ENCODE measurements at regions not wholly inside any gene's neighbourhood (a gene's known extent, or its start where the extent isn't known, plus 50 kb on each side); places are given as distances from the start of the nearest gene placed in this dataset.

GRCh38 chr5:30039379-30039778 lies 1154.1 kb upstream of the CDH6 start:
- Histone ChIP-seq H3K9ac (ENCODE audit: insufficient read depth, low read length) (no peak overlapping the region), H3K79me2 (ENCODE audit: control insufficient read depth, insufficient read depth, low read length) (no peaks in the 10 kb centered on the region), H4K20me1 (ENCODE audit: control insufficient read depth, extremely low read depth, insufficient read depth, low read length) (no peaks in the 10 kb centered on the region), H3K36me3 (ENCODE audit: control insufficient read depth, insufficient read depth, low read length) (no peaks in the 10 kb centered on the region), H3K27ac (ENCODE audit: insufficient read depth, low read length) (no peak overlapping the region), H3K9me3 (ENCODE audit: control insufficient read depth, insufficient read depth, low read depth, low read length) (no peaks in the 10 kb centered on the region), H3K4me3 (replicated peaks in 1 of 4; ENCODE audit: control extremely low read depth in 1 of 4, insufficient read depth in 1 of 4, low read depth in 3 of 4, low read length in 4 of 4) (no peak overlapping the region), H3K4me2 (ENCODE audit: extremely low read depth, insufficient read depth, low read length) (no peak overlapping the region), H3K27me3 (ENCODE audit: control insufficient read depth, insufficient read depth, low read length) (no peaks in the 10 kb centered on the region), H3K4me1 (ENCODE audit: control insufficient read depth, extremely low read depth, insufficient read depth, low read length) (no peaks in the 10 kb centered on the region), H2AFZ (ENCODE audit: low read length) (no peak overlapping the region)
- TF ChIP-seq EZH2 (IDR thresholded peaks at IDR 0.05; ENCODE audit: low read length, missing control alignments) (no peak), CTCF (conservative IDR thresholded peaks at IDR 0.05 in 1 of 2, IDR thresholded peaks at IDR 0.05 in 1 of 2; ENCODE audit: low read depth in 1 of 2, low read length in 2 of 2) (no peak)
- no peak for DNase-seq (ENCODE audit: low read depth in 2 of 2)

- H2AFZ ChIP-seq (ENCODE audit: low read length): no peak overlapping the region
- H3K4me3 ChIP-seq (replicated peaks in 1 of 4; ENCODE audit: control extremely low read depth in 1 of 4, insufficient read depth in 1 of 4, low read depth in 3 of 4, low read length in 4 of 4): no peak overlapping the region
- no peaks in the 10 kb centered on the region for H3K27me3 ChIP-seq (ENCODE audit: control insufficient read depth, insufficient read depth, low read length)
- no peaks in the 10 kb centered on the region for H3K36me3 ChIP-seq (ENCODE audit: control insufficient read depth, insufficient read depth, low read length)
- no peaks in the 10 kb centered on the region for H4K20me1 ChIP-seq (ENCODE audit: control insufficient read depth, extremely low read depth, insufficient read depth, low read length)
- no peaks in the 10 kb centered on the region for H3K9me3 ChIP-seq (ENCODE audit: control insufficient read depth, insufficient read depth, low read depth, low read length)
- no peaks in the 10 kb centered on the region for H3K4me1 ChIP-seq (ENCODE audit: control insufficient read depth, extremely low read depth, insufficient read depth, low read length)
- no peak for DNase-seq (ENCODE audit: low read depth in 2 of 2)
- H3K79me2 ChIP-seq (ENCODE audit: control insufficient read depth, insufficient read depth, low read length): no peaks in the 10 kb centered on the region
- no peak overlapping the region for H3K27ac ChIP-seq (ENCODE audit: insufficient read depth, low read length)
- TF ChIP-seq CTCF (conservative IDR thresholded peaks at IDR 0.05 in 1 of 2, IDR thresholded peaks at IDR 0.05 in 1 of 2; ENCODE audit: low read depth in 1 of 2, low read length in 2 of 2) (no peak), EZH2 (IDR thresholded peaks at IDR 0.05; ENCODE audit: low read length, missing control alignments) (no peak)
- H3K9ac ChIP-seq (ENCODE audit: insufficient read depth, low read length): no peak overlapping the region
- no peak overlapping the region for H3K4me2 ChIP-seq (ENCODE audit: extremely low read depth, insufficient read depth, low read length)
Observed at GRCh38 chr5:30034870-30035269, 1158.6 kb upstream of the CDH6 start.

- no peak overlapping the region for H3K9ac ChIP-seq (ENCODE audit: insufficient read depth, low read length)
- no peak overlapping the region for H3K4me2 ChIP-seq (ENCODE audit: extremely low read depth, insufficient read depth, low read length)
- H3K4me3 ChIP-seq (replicated peaks in 1 of 4; ENCODE audit: control extremely low read depth in 1 of 4, insufficient read depth in 1 of 4, low read depth in 3 of 4, low read length in 4 of 4): no peak overlapping the region
- no peak overlapping the region for H2AFZ ChIP-seq (ENCODE audit: low read length)
- TF ChIP-seq CTCF (conservative IDR thresholded peaks at IDR 0.05 in 1 of 2, IDR thresholded peaks at IDR 0.05 in 1 of 2; ENCODE audit: low read depth in 1 of 2, low read length in 2 of 2): no peak
- TF ChIP-seq EZH2 (IDR thresholded peaks at IDR 0.05; ENCODE audit: low read length, missing control alignments): no peak
- H4K20me1 ChIP-seq (ENCODE audit: control insufficient read depth, extremely low read depth, insufficient read depth, low read length): no peaks in the 10 kb centered on the region
- H3K9me3 ChIP-seq (ENCODE audit: control insufficient read depth, insufficient read depth, low read depth, low read length): no peaks in the 10 kb centered on the region
- H3K27ac ChIP-seq (ENCODE audit: insufficient read depth, low read length): no peak overlapping the region
- no peaks in the 10 kb centered on the region for H3K79me2 ChIP-seq (ENCODE audit: control insufficient read depth, insufficient read depth, low read length)
- DNase-seq (ENCODE audit: low read depth in 2 of 2): no peak
- no peaks in the 10 kb centered on the region for H3K4me1 ChIP-seq (ENCODE audit: control insufficient read depth, extremely low read depth, insufficient read depth, low read length)
- H3K27me3 ChIP-seq (ENCODE audit: control insufficient read depth, insufficient read depth, low read length): no peaks in the 10 kb centered on the region
- H3K36me3 ChIP-seq (ENCODE audit: control insufficient read depth, insufficient read depth, low read length): no peaks in the 10 kb centered on the region
Observed at GRCh38 chr5:30030101-30030500, 1163.4 kb upstream of the CDH6 start.

All from fibroblast of lung (primary cell).